ENCODE measurements at regions not wholly inside any gene's neighbourhood (a gene's known extent, or its start where the extent isn't known, plus 50 kb on each side); places are given as distances from the start of the nearest gene placed in this dataset.

GRCh38 chr12:58513301-58513834 lies 406.9 kb downstream of the LRIG3 start:
- TF ChIP-seq CTCF (conservative IDR thresholded peaks at IDR 0.05) (no peak), ZFX (IDR thresholded peaks at IDR 0.05) (no peak)

Data from C4-2B (cell line).